ENCODE measurements at regions not wholly inside any gene's neighbourhood (a gene's known extent, or its start where the extent isn't known, plus 50 kb on each side); places are given as distances from the start of the nearest gene placed in this dataset.
A peak's percentile ranks its signal among the peaks of the same experiment; 100 is the strongest.

GRCh38 chrX:20609916-20610415 lies 343.3 kb upstream of the RPS6KA3 start:
- no peaks in the 10 kb centered on the region for H3K79me2 ChIP-seq (ENCODE audit: low read length)
- no peaks in the 10 kb centered on the region for H3F3A ChIP-seq (ENCODE audit: low read length, unreplicated experiment)
- no peak overlapping the region for H2AFZ ChIP-seq (ENCODE audit: low read length)
- no peak overlapping the region for H3K27ac ChIP-seq (ENCODE audit: low read length)
- H3K9me2 ChIP-seq (replicated peaks; ENCODE audit: low read length), result no peaks in the 10 kb centered on the region
- H4K20me1 ChIP-seq (ENCODE audit: low read length), result no peaks in the 10 kb centered on the region
- no peak overlapping the region for H3K4me2 ChIP-seq (ENCODE audit: low read length)
- POLR2A ChIA-PET (ENCODE audit: unreplicated experiment), result no interaction called here
- BruUV-seq (replicated peaks), result no TSS peak
- H3K9ac ChIP-seq (ENCODE audit: low read length), result no peak overlapping the region
- no peaks in the 10 kb centered on the region for H3K4me1 ChIP-seq (ENCODE audit: insufficient read depth, low read length)
- H3K9me3 ChIP-seq (ENCODE audit: low read length), result no peaks in the 10 kb centered on the region
- intact Hi-C loops (cut with micrococcal nuclease), result no loop called here
- DNase-seq (no peak), ATAC-seq (no peak)
- H3K36me3 ChIP-seq (ENCODE audit: low read depth, low read length), result no peaks in the 10 kb centered on the region
- H3K4me3 ChIP-seq (ENCODE audit: low read length), result no peak overlapping the region
- CTCF ChIA-PET, result no interaction called here
- TF ChIP-seq EZH2 (IDR thresholded peaks at IDR 0.05; ENCODE audit: low read length, unreplicated experiment) (no peak), EZH2phosphoT487 (IDR thresholded peaks at IDR 0.05; ENCODE audit: borderline replicate concordance, low read length) (no peak)
- TF ChIP-seq, protein P1, sequence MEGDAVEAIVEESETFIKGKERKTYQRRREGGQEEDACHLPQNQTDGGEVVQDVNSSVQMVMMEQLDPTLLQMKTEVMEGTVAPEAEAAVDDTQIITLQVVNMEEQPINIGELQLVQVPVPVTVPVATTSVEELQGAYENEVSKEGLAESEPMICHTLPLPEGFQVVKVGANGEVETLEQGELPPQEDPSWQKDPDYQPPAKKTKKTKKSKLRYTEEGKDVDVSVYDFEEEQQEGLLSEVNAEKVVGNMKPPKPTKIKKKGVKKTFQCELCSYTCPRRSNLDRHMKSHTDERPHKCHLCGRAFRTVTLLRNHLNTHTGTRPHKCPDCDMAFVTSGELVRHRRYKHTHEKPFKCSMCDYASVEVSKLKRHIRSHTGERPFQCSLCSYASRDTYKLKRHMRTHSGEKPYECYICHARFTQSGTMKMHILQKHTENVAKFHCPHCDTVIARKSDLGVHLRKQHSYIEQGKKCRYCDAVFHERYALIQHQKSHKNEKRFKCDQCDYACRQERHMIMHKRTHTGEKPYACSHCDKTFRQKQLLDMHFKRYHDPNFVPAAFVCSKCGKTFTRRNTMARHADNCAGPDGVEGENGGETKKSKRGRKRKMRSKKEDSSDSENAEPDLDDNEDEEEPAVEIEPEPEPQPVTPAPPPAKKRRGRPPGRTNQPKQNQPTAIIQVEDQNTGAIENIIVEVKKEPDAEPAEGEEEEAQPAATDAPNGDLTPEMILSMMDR (conservative IDR thresholded peaks at IDR 0.05; ENCODE audit: low read depth, low read length), result no peak
- H3K27me3 ChIP-seq (ENCODE audit: low read length), result no peaks in the 10 kb centered on the region

DNA sequence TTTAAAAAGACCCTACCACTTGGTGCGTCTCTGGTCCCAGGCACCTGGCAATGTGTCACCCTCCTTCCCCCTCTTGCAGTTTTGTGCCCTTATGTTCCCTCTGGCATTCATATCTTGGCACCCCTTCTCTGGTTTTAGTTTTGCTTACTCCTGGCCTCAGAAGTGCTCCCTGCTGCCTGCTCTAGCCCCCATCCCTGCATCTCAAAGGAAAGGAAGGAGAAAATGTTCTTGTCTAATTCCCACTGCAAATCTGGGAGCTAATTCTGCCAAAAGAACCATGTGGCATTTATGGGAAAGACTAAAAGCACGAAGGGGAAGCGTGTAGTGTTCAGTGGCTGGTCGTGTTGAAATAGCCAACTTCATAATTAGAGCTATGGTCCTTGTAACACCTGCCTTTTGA lies 340.1 kb upstream of the RPS6KA3 start:
- BruUV-seq (replicated peaks), result no TSS peak
- no peaks in the 10 kb centered on the region for H3K4me1 ChIP-seq (ENCODE audit: insufficient read depth, low read length)
- DNase-seq (no peak), ATAC-seq (no peak)
- H3K4me2 ChIP-seq (ENCODE audit: low read length), result no peak overlapping the region
- H3K9me3 ChIP-seq (ENCODE audit: low read length), result no peaks in the 10 kb centered on the region
- H2AFZ ChIP-seq (ENCODE audit: low read length), result no peak overlapping the region
- CTCF ChIA-PET, result no interaction called here
- no peaks in the 10 kb centered on the region for H3F3A ChIP-seq (ENCODE audit: low read length, unreplicated experiment)
- H3K9me2 ChIP-seq (replicated peaks; ENCODE audit: low read length), result no peaks in the 10 kb centered on the region
- H3K4me3 ChIP-seq (ENCODE audit: low read length), result no peak overlapping the region
- H3K9ac ChIP-seq (ENCODE audit: low read length), result no peak overlapping the region
- POLR2A ChIA-PET (ENCODE audit: unreplicated experiment), result no interaction called here
- no peaks in the 10 kb centered on the region for H3K27me3 ChIP-seq (ENCODE audit: low read length)
- H3K36me3 ChIP-seq (ENCODE audit: low read depth, low read length), result no peaks in the 10 kb centered on the region
- H3K79me2 ChIP-seq (ENCODE audit: low read length), result no peaks in the 10 kb centered on the region
- H4K20me1 ChIP-seq (ENCODE audit: low read length), result no peaks in the 10 kb centered on the region
- TF ChIP-seq, protein P1 (conservative IDR thresholded peaks at IDR 0.05; ENCODE audit: low read depth, low read length), result no peak
- TF ChIP-seq EZH2 (IDR thresholded peaks at IDR 0.05; ENCODE audit: low read length, unreplicated experiment) (no peak), EZH2phosphoT487 (IDR thresholded peaks at IDR 0.05; ENCODE audit: borderline replicate concordance, low read length) (no peak)
- H3K27ac ChIP-seq (ENCODE audit: low read length), result no peak overlapping the region
- intact Hi-C loops (cut with micrococcal nuclease), result no loop called here

DNA sequence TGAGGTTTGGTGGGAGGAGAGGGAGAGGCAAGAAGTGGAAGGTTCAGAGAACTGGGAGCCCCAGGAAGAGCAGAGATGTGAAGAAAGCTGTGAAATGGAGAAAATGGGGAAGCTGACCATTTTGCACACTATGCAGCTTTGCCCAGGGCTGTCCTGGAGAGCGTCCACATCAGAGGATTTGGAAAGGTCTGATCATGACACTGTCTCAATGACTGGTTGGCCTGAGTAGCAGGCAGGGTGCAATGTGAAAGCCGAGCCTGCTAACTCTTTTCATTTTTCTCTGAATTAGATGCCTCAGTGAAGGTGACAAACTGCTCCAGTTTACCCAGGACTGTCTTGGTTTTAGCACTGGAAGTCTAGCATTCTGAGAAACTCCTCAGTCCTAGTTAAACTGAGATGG lies 330.1 kb upstream of the RPS6KA3 start:
- DNase-seq (no peak), ATAC-seq (no peak)
- Histone ChIP-seq H3K27me3 (ENCODE audit: low read length) (no peaks in the 10 kb centered on the region), H3K9ac (ENCODE audit: low read length) (no peak overlapping the region), H3K4me3 (ENCODE audit: low read length) (no peak overlapping the region), H3K27ac (ENCODE audit: low read length) (peak overlapping the region; percentile 63), H3K4me1 (ENCODE audit: insufficient read depth, low read length) (peaks cover 17% of the 10 kb centered on the region), H3K36me3 (ENCODE audit: low read depth, low read length) (no peaks in the 10 kb centered on the region), H3K79me2 (ENCODE audit: low read length) (no peaks in the 10 kb centered on the region), H3K4me2 (ENCODE audit: low read length) (no peak overlapping the region), H2AFZ (ENCODE audit: low read length) (no peak overlapping the region), H3F3A (ENCODE audit: low read length, unreplicated experiment) (no peaks in the 10 kb centered on the region), H3K9me3 (ENCODE audit: low read length) (no peaks in the 10 kb centered on the region), H4K20me1 (ENCODE audit: low read length) (no peaks in the 10 kb centered on the region), H3K9me2 (replicated peaks; ENCODE audit: low read length) (no peaks in the 10 kb centered on the region)
- TF ChIP-seq EZH2 (IDR thresholded peaks at IDR 0.05; ENCODE audit: low read length, unreplicated experiment) (no peak), EZH2phosphoT487 (IDR thresholded peaks at IDR 0.05; ENCODE audit: borderline replicate concordance, low read length) (no peak)
- TF ChIP-seq, protein P1 (conservative IDR thresholded peaks at IDR 0.05; ENCODE audit: low read depth, low read length), result no peak
- ChIA-PET CTCF (no interaction called here), POLR2A (ENCODE audit: unreplicated experiment) (no interaction called here)
- no TSS peak for BruUV-seq (replicated peaks)
- intact Hi-C loops (cut with micrococcal nuclease), result no loop called here

Data from PC-3 (cell line).